HG02970 (cell line): ENCODE measurements at regions not wholly inside any gene's neighbourhood (a gene's known extent, or its start where the extent isn't known, plus 50 kb on each side); places are given as distances from the start of the nearest gene placed in this dataset.
A peak's percentile ranks its signal among the peaks of the same experiment; 100 is the strongest.

ENCODE experiments used
- ATAC-seq: cut with Tn5 transposase; IDR thresholded peaks from one replicate; pipeline ENCODE4 v1.9.1; 2021; ENCODE audit warnings: mild to moderate bottlenecking, moderate library complexity, moderate number of reproducible peaks; ENCODE audit not compliant: unreplicated experiment, low FRiP score

GRCh38 chr12:90333939-90334338, 621.0 kb downstream of the CCER1 start:
- no peak for ATAC-seq

GRCh38 chr12:90333424-90333823, 621.6 kb downstream of the CCER1 start:
- ATAC-seq, result no peak

- no peak for ATAC-seq
These were observed 623.2 kb downstream of the CCER1 start for GRCh38 chr12:90331821-90332220.

GRCh38 chr12:90331262-90331661, 622.6 kb upstream of the ATP2B1 start:
- ATAC-seq, result no peak

GRCh38 chr12:90327793-90328743, 619.4 kb upstream of the ATP2B1 start:
- no peak for ATAC-seq

GRCh38 chr12:90323217-90323616, 614.6 kb upstream of the ATP2B1 start:
- ATAC-seq, result no peak

GRCh38 chr12:90322006-90322405, 613.4 kb upstream of the ATP2B1 start:
- ATAC-seq, result no peak

- ATAC-seq, result no peak
These were observed 612.7 kb upstream of the ATP2B1 start for GRCh38 chr12:90321369-90321768.

- ATAC-seq, result no peak
These were observed 602.9 kb upstream of the ATP2B1 start for GRCh38 chr12:90311561-90311960.

- ATAC-seq, result no peak
These were observed 596.7 kb upstream of the ATP2B1 start for GRCh38 chr12:90305379-90305778.

- no peak for ATAC-seq
These were observed 595.6 kb upstream of the ATP2B1 start for GRCh38 chr12:90304231-90304630.

- no peak for ATAC-seq
These were observed 595.1 kb upstream of the ATP2B1 start for GRCh38 chr12:90303771-90304170.

- ATAC-seq, result no peak
These were observed 593.0 kb upstream of the ATP2B1 start for GRCh38 chr12:90301561-90302133.

GRCh38 chr12:90301095-90301494, 592.5 kb upstream of the ATP2B1 start:
- no peak for ATAC-seq

- ATAC-seq, result no peak
These were observed 591.0 kb upstream of the ATP2B1 start for GRCh38 chr12:90299666-90300065.

- ATAC-seq, result peak; percentile 86
These were observed 590.5 kb upstream of the ATP2B1 start for GRCh38 chr12:90299121-90299520.

- ATAC-seq, result no peak
These were observed 589.8 kb upstream of the ATP2B1 start for GRCh38 chr12:90298289-90298948.

- no peak for ATAC-seq
These were observed 587.2 kb upstream of the ATP2B1 start for GRCh38 chr12:90295858-90296257.

GRCh38 chr12:90292183-90292582, 583.5 kb upstream of the ATP2B1 start:
- no peak for ATAC-seq

- no peak for ATAC-seq
These were observed 582.6 kb upstream of the ATP2B1 start for GRCh38 chr12:90290980-90291975.
